ENCODE measurements at regions not wholly inside any gene's neighbourhood (a gene's known extent, or its start where the extent isn't known, plus 50 kb on each side); places are given as distances from the start of the nearest gene placed in this dataset.

DNA sequence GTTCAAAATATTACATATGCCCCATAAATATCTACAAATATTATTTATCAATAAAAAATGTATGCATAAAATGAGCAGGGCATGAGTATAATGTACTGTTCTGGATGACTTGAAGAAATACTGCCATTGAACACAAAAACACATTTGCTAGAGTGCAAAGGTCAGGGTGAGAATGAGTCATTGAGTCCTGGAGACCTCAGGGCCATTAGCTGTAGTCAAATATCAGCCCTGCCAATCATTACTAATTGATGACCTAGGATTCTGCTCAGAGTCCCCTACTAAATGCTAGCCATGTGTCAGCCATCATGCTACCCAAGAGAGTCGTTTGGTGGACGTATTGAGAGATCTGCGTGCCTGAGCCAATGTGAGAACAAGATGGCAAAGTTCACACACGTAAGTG lies 80.3 kb upstream of the FAM169A start:
- H3K4me1 ChIP-seq (ENCODE audit: low read depth, poor library complexity, severe bottlenecking), result peaks cover 25% of the 10 kb centered on the region
- no peaks in the 10 kb centered on the region for H3K36me3 ChIP-seq (ENCODE audit: insufficient read depth)
- TF ChIP-seq, protein P1, sequence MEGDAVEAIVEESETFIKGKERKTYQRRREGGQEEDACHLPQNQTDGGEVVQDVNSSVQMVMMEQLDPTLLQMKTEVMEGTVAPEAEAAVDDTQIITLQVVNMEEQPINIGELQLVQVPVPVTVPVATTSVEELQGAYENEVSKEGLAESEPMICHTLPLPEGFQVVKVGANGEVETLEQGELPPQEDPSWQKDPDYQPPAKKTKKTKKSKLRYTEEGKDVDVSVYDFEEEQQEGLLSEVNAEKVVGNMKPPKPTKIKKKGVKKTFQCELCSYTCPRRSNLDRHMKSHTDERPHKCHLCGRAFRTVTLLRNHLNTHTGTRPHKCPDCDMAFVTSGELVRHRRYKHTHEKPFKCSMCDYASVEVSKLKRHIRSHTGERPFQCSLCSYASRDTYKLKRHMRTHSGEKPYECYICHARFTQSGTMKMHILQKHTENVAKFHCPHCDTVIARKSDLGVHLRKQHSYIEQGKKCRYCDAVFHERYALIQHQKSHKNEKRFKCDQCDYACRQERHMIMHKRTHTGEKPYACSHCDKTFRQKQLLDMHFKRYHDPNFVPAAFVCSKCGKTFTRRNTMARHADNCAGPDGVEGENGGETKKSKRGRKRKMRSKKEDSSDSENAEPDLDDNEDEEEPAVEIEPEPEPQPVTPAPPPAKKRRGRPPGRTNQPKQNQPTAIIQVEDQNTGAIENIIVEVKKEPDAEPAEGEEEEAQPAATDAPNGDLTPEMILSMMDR (conservative IDR thresholded peaks at IDR 0.05; ENCODE audit: low read depth, low read length), result no peak
- no peak overlapping the region for H3K9ac ChIP-seq
- no peak overlapping the region for H3K4me3 ChIP-seq (IDR thresholded peaks at IDR 0.05; ENCODE audit: insufficient read depth, low read depth, low read length)
- H3K79me2 ChIP-seq (ENCODE audit: insufficient read depth, low read depth), result no peaks in the 10 kb centered on the region
- H3K27ac ChIP-seq, result no peak overlapping the region
- H2AFZ ChIP-seq (ENCODE audit: low read depth), result no peak overlapping the region
- no peaks in the 10 kb centered on the region for H3K27me3 ChIP-seq (ENCODE audit: insufficient read depth, low read depth)
- H3K4me2 ChIP-seq, result no peak overlapping the region
- no peaks in the 10 kb centered on the region for H4K20me1 ChIP-seq (ENCODE audit: insufficient read depth)

DNA sequence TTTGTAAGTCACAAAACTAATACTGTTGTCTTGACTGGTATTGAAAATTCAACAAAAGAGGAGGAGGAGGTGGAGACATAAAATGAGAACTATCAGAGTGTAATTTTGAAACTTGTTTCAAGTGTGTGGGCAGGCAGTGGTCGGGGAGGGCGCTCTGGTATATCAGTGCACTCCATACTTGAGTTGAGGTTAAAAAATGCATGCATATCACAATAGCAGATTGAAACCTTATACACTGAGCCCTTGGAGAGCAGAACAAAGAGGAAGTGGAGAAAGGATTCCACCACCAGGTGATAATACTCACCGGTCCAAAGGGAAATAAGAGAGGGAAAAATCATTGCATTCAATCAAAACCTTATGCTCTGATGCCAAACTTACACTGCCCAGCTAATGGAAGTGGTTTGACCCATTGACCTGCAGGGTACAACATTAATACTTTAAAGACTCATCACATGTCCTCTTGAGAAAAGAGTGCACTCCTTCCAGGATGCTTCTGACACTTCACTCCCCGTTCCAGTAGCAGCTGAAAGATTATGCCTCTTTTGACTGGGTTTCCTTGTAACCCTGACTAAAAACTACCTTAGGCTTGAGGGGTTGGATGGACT lies 79.5 kb upstream of the FAM169A start:
- no peaks in the 10 kb centered on the region for H3K27me3 ChIP-seq (ENCODE audit: insufficient read depth, low read depth)
- H2AFZ ChIP-seq (ENCODE audit: low read depth), result no peak overlapping the region
- no peaks in the 10 kb centered on the region for H3K36me3 ChIP-seq (ENCODE audit: insufficient read depth)
- peaks cover 17% of the 10 kb centered on the region for H3K4me1 ChIP-seq (ENCODE audit: low read depth, poor library complexity, severe bottlenecking)
- peak overlapping the region; percentile 9; the same call in 1 of the 2 replicates for H3K4me2 ChIP-seq
- H3K27ac ChIP-seq, result no peak overlapping the region
- H4K20me1 ChIP-seq (ENCODE audit: insufficient read depth), result no peaks in the 10 kb centered on the region
- no peak overlapping the region for H3K9ac ChIP-seq
- TF ChIP-seq, protein P1 (conservative IDR thresholded peaks at IDR 0.05; ENCODE audit: low read depth, low read length), result peak; percentile 33; the same call in 1 of the 2 replicates
- no peak overlapping the region for H3K4me3 ChIP-seq (IDR thresholded peaks at IDR 0.05; ENCODE audit: insufficient read depth, low read depth, low read length)
- no peaks in the 10 kb centered on the region for H3K79me2 ChIP-seq (ENCODE audit: insufficient read depth, low read depth)

DNA sequence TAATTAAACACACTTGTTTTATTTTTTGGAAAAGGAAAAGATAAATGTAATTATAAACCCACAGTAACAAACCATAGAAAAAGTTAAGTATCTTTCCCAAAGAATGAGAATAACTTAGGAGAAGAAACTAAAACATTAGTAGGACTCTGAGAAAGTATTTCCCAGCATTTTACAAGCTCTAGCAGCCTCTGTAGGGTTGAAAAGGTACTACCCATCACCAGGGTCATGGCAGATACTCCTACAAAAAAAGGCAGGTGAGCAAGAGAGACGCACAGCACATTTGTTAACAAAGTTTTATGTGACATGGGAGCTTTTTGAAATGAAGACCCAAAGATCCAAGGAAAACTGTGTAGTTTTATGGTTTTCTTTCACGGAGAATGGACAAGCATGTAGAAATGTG lies 77.7 kb upstream of the FAM169A start:
- TF ChIP-seq, protein P1 (conservative IDR thresholded peaks at IDR 0.05; ENCODE audit: low read depth, low read length), result no peak
- H3K27ac ChIP-seq, result no peak overlapping the region
- no peaks in the 10 kb centered on the region for H4K20me1 ChIP-seq (ENCODE audit: insufficient read depth)
- H2AFZ ChIP-seq (ENCODE audit: low read depth), result no peak overlapping the region
- no peak overlapping the region for H3K4me3 ChIP-seq (IDR thresholded peaks at IDR 0.05; ENCODE audit: insufficient read depth, low read depth, low read length)
- H3K36me3 ChIP-seq (ENCODE audit: insufficient read depth), result no peaks in the 10 kb centered on the region
- no peaks in the 10 kb centered on the region for H3K79me2 ChIP-seq (ENCODE audit: insufficient read depth, low read depth)
- H3K27me3 ChIP-seq (ENCODE audit: insufficient read depth, low read depth), result no peaks in the 10 kb centered on the region
- peaks cover 15% of the 10 kb centered on the region for H3K4me1 ChIP-seq (ENCODE audit: low read depth, poor library complexity, severe bottlenecking)
- H3K9ac ChIP-seq, result no peak overlapping the region
- no peak overlapping the region for H3K4me2 ChIP-seq

DNA sequence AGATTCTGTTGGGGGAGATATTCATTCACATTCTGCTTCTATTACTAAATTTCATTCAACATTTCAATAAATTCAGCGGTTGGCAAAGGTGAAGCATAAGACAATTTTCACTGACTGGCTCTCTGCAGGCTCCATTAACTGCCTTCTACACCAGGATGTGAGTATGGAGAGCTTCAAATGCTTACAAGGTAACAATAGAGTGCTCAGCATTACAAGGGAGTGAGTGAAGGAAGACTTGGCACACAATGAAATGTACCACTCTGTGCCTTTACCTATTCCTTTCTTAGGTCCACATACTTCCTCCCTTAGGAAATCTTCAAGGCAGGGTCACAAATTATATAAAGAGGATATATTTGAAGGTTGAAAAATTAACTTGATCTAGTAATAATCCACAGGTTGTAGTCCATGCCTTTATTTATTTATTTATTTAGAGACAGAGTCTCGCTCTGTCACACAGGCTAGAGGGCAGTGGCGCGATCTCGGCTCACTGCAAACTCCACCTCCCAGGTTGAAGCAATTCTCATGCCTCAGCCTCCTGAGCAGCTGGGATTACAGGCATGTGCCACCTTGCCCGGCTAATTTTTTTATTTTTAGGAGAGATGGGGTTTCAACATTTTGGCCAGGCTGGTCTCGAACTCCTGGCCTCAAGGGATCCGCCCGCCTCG lies 76.6 kb upstream of the FAM169A start:
- Histone ChIP-seq H3K4me2 (no peak overlapping the region), H3K27me3 (ENCODE audit: insufficient read depth, low read depth) (no peaks in the 10 kb centered on the region), H4K20me1 (ENCODE audit: insufficient read depth) (no peaks in the 10 kb centered on the region), H3K79me2 (ENCODE audit: insufficient read depth, low read depth) (no peaks in the 10 kb centered on the region), H3K27ac (no peak overlapping the region), H3K9ac (no peak overlapping the region), H3K36me3 (ENCODE audit: insufficient read depth) (no peaks in the 10 kb centered on the region), H2AFZ (ENCODE audit: low read depth) (no peak overlapping the region), H3K4me3 (IDR thresholded peaks at IDR 0.05; ENCODE audit: insufficient read depth, low read depth, low read length) (no peak overlapping the region), H3K4me1 (ENCODE audit: low read depth, poor library complexity, severe bottlenecking) (peaks cover 15% of the 10 kb centered on the region)
- TF ChIP-seq, protein P1 (conservative IDR thresholded peaks at IDR 0.05; ENCODE audit: low read depth, low read length), result no peak

Data from KMS-11 (cell line).